ENCODE measurements at regions not wholly inside any gene's neighbourhood (a gene's known extent, or its start where the extent isn't known, plus 50 kb on each side); places are given as distances from the start of the nearest gene placed in this dataset.

DNA sequence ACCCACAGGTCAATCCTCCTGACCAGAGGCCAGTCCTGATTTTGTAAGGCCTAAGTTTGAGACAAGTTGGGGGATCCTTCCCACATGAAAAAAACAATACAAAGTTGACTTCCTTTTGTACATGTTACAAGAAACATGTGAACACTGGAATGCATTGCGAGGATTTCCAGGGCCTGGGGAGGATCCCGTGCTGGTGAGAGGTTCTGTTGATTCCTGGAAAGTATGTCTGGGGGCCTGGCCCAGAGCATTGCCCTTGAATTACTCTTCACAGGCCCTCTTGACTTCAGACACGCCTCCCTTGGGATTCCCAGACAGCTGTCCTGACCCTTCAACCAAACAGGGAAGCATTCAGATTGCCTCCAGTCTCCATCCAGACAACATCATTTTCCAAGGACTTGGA lies 234.2 kb upstream of the IRX2 start (continued):
- TF ChIP-seq, protein P1, sequence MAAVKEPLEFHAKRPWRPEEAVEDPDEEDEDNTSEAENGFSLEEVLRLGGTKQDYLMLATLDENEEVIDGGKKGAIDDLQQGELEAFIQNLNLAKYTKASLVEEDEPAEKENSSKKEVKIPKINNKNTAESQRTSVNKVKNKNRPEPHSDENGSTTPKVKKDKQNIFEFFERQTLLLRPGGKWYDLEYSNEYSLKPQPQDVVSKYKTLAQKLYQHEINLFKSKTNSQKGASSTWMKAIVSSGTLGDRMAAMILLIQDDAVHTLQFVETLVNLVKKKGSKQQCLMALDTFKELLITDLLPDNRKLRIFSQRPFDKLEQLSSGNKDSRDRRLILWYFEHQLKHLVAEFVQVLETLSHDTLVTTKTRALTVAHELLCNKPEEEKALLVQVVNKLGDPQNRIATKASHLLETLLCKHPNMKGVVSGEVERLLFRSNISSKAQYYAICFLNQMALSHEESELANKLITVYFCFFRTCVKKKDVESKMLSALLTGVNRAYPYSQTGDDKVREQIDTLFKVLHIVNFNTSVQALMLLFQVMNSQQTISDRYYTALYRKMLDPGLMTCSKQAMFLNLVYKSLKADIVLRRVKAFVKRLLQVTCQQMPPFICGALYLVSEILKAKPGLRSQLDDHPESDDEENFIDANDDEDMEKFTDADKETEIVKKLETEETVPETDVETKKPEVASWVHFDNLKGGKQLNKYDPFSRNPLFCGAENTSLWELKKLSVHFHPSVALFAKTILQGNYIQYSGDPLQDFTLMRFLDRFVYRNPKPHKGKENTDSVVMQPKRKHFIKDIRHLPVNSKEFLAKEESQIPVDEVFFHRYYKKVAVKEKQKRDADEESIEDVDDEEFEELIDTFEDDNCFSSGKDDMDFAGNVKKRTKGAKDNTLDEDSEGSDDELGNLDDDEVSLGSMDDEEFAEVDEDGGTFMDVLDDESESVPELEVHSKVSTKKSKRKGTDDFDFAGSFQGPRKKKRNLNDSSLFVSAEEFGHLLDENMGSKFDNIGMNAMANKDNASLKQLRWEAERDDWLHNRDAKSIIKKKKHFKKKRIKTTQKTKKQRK (IDR thresholded peaks at IDR 0.05; ENCODE audit: low read depth, low read length): no peak

DNA sequence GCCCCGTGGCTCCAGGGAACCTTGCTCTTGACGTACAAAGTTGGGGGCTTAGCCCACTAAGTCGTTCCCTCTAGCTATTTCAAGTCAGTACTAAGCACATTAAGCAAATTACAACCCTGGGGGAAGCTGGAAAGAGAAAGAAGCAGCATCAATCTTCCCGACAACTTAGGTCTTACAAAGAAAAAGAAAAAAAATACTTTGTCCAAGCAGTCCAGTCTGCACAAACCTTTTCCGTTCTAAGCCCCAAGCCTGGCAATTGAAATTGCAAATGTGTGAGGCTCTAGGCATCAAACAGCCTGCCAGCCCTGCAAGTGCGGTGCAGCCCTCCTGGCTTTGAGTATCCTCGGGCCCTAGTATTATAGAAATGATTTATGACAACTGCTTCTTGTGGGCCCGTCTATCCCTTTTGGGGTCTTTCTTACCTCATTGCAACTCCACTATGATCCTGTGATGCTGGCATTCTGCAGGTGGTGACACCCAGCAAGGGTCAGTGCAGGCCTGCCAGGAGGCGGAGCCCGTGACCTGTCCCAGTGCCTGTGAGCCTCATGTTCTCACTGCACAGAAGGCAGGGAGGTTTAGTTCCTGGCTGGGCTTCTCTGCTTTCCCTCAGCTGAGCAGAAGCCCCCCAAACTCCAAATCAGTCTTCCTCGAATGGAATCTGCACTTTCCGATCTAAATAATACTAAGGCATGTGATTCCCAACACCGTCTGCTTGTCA lies 232.3 kb upstream of the IRX2 start:
- Histone ChIP-seq H3K9me3 (replicated peaks; ENCODE audit: control insufficient read depth, insufficient read depth, low read length) (no peaks in the 10 kb centered on the region; the same call in 2 of the 3 replicates), H3K4me2 (ENCODE audit: control insufficient read depth, insufficient read depth) (no peak overlapping the region), H3K4me1 (ENCODE audit: control insufficient read depth, insufficient read depth, low read length) (no peaks in the 10 kb centered on the region), H3K79me2 (ENCODE audit: control insufficient read depth, insufficient read depth, low read length) (no peaks in the 10 kb centered on the region), H3K36me3 (ENCODE audit: control insufficient read depth in 2 of 2, insufficient read depth in 2 of 2, low read length in 1 of 2) (no peaks in the 10 kb centered on the region), H3K27me3 (replicated peaks in 1 of 2; ENCODE audit: control insufficient read depth in 2 of 2, insufficient read depth in 2 of 2, low read length in 1 of 2) (no peaks in the 10 kb centered on the region), H3K4me3 (no peak overlapping the region), H4K20me1 (ENCODE audit: control insufficient read depth, insufficient read depth) (no peaks in the 10 kb centered on the region), H2AFZ (ENCODE audit: control insufficient read depth, low read depth, low read length) (no peak overlapping the region), H3K27ac (ENCODE audit: control insufficient read depth, insufficient read depth) (no peak overlapping the region), H3K9ac (ENCODE audit: control insufficient read depth, insufficient read depth, low read length) (no peak overlapping the region)
- no TSS peak for BruUV-seq (replicated peaks)
- DNase-seq (ENCODE audit: low read depth, low spot score) (no peak), FAIRE-seq (no peak), ATAC-seq (no peak)
- intact Hi-C loops (cut with micrococcal nuclease; ENCODE audit: unreplicated experiment): no loop called here
- CTCF ChIA-PET: no interaction called here
- no peak for TF ChIP-seq STAT3 (IDR thresholded peaks at IDR 0.05; ENCODE audit: low read depth, low read length)
- TF ChIP-seq, protein P2, sequence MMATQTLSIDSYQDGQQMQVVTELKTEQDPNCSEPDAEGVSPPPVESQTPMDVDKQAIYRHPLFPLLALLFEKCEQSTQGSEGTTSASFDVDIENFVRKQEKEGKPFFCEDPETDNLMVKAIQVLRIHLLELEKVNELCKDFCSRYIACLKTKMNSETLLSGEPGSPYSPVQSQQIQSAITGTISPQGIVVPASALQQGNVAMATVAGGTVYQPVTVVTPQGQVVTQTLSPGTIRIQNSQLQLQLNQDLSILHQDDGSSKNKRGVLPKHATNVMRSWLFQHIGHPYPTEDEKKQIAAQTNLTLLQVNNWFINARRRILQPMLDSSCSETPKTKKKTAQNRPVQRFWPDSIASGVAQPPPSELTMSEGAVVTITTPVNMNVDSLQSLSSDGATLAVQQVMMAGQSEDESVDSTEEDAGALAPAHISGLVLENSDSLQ (IDR thresholded peaks at IDR 0.05): no peak
- SMC1A ChIA-PET (ENCODE audit: uncharacterized antibody, unreplicated experiment): no interaction called here
- in situ Hi-C loops (cut with MboI): no loop called here
- RAD21 ChIA-PET (ENCODE audit: unreplicated experiment): no interaction called here
- POLR2A ChIA-PET: no interaction called here
- 35% methylated on average over 13 of the region's 13 CpGs for WGBS (ENCODE audit: insufficient coverage, insufficient replicate concordance, low lambda C conversion rate, missing lambda C conversion rate)
